NCI-H510A (cell line): ENCODE measurements at regions not wholly inside any gene's neighbourhood (a gene's known extent, or its start where the extent isn't known, plus 50 kb on each side); places are given as distances from the start of the nearest gene placed in this dataset.
"Not testable (repeated sequence)": the region's sequence is repeated elsewhere in the genome, so short reads cannot be mapped to it uniquely, and the experiment has no call there.

Source experiments
- DNase-seq: peaks from one replicate; lab custom pipeline; 2025; lab: John Stamatoyannopoulos, UW

GRCh38 chr15:46960581-46960980, 756.7 kb upstream of the SEMA6D start:
- no peak for DNase-seq

DNA sequence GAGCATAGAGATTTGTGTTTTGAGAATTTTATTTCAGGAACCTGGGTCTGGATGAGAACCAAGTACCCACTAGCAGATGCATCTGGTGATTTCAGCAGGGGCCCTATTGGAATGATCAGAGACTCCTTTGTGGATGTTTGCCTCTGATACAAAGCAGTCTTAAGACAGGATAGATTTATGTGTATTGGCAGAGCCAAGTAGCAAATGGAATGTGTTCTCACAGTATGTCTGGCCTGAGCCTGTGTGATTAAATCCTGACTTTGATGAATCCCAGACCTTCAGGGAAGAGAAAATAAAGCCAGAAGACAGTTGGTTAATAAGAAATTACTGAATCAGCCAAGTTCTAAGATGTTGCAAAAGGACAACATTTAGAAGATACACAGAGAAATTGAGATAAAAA, 755.5 kb upstream of the SEMA6D start:
- no peak for DNase-seq

DNA sequence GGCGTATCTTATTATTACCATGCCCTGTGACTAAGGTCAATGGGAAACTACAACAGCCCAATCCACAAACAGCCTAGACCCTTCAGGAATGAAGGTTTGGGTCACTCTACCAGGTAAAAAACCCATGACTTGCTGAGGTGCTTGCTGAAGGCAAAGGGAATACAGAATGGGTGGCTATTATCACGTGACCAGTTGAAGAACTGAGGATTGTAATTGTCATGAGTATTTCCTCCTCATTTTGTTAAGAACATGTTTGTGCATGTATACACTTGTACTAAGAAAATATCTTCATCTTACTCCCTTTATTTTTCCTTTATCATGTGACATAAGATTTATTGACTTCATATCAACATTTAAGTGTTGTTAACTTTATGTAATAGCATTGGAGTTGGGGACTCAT, 729.2 kb upstream of the SEMA6D start:
- not testable (repeated sequence) for DNase-seq

GRCh38 chr15:46996359-46996758, 720.9 kb upstream of the SEMA6D start:
- no peak for DNase-seq

GRCh38 chr15:46997501-46997900, 719.8 kb upstream of the SEMA6D start:
- no peak for DNase-seq

DNA sequence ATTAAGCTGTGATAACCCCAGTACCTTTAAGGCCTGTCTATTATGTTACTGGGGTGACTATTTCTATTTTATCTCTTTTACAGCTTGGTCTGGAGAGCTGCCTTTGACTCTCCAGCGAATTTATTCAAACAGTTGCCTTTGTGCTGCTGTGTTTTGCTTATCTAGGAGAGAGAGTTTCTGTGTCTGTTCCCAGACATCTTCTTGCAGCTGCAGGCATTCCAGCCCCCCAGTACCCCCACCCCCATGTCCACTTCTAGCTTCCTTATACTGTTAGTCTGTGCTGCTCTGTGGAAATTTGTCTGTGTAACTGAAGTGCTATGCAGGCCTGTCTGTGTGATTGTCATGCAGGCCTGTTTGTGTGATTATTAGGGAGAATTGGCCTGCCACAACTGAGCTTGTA, 713.7 kb upstream of the SEMA6D start:
- no peak for DNase-seq

- no peak for DNase-seq
These were observed 703.9 kb upstream of the SEMA6D start for GRCh38 chr15:47013446-47013845.

DNA sequence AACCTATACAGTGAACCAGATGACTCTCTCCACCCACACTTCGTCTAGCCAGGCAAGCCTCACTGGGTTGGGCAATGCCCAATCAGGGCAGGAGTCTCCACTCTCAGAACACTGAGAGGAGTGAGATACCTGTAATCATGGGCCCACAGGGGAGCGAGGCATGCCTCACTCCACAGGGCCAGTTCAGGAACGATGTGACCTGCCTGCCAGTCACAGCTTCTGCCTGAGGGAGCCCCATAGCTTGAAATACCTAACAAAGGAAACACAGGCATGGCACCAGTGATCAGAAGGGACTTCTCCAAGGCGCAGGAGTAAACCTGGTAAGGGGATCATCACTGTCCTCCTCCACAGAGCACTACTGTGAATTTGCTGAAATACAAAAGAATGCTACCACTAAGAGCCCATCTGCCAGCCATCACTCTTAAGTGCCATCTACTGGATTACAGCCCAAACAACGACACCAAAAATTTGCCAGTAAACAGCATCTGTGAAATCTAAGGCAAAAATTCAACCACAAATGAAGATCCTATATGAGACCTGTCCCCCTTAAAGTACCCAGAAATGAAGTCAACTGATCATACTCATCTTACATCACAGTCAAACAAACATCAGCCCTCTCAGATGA, 689.9 kb upstream of the SEMA6D start:
- no peak for DNase-seq

DNA sequence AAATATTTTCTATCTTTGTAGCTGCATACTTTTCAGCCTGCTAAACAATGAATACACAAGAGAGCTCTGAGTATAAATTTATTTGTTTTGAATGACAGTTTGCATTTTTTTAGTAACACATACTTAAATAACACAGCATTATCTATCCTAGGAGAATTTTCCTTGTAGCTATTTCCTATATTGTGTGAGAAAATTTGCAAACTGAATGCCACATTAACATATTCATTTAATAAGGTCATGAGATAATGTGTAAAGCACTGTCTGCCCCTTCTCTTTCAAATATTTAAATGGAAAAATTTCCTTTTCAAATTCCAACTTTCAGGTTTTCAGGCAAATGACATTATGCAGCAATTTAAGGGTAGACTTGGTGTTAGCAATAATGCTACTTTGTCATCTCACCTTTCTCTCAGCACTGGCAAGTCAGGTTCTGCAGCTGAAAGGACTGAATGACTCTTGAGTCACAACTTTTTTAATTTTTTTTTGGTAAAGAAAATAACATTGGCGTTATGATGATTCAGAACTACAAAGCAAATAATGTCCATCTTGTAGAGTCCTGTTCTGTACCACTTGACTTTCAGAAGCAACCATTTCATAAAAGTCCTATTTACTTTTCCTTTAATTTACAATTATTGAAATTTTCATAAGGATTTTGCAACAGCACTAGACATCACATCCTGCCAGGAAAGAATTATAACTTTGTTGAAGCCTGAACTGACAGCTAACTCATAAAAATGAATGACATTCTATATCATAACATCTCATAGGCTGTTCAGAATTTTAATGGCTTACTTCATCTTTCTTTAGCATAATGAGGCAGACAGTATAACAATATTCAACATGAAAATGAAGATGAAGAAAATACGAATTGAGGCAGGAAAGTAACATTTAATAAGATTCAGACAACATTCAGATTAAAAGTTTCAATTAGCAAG, 681.6 kb upstream of the SEMA6D start:
- no peak for DNase-seq

DNA sequence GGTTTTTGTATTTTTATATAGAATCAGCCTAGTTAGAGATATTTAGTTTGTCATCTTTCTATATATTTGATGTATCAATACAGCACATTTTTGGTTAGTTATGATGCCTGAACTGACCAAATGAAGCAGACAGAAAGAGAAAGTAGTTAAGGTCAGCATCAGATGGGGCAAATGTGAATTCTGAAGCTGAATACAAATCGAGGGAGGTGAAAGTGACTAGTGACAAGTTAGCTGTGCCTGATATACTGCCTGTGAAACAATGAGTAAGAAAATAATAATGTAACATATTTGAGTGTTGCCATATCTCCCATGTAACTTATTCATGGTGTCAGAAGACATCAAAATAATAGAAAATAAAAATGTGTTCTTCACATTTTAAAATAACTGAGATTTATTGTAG, 680.3 kb upstream of the SEMA6D start:
- DNase-seq = no peak

- no peak for DNase-seq
These were observed 678.1 kb upstream of the SEMA6D start for GRCh38 chr15:47039225-47039624.

DNA sequence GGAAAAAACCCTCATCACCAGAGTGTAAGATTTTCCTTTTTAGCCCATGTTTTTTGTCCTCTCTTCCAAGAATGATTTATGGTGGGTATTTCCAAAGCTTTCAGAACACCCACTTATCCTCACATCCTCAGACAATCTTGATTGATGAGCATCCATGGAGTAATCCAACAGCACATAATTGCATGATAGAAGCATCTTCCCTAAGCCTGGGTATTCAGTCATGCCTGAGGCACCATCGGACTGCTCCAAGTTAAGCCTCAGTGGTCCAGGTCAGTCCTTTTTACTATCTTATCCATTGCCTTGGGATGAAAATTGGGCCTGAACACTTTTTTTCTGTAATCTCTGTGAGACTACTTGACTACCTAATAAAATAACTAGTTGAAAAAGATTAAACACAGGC, 676.0 kb upstream of the SEMA6D start:
- DNase-seq = no peak

GRCh38 chr15:47047981-47048380, 669.3 kb upstream of the SEMA6D start:
- not testable (repeated sequence) for DNase-seq

- no peak for DNase-seq
These were observed 650.9 kb upstream of the SEMA6D start for GRCh38 chr15:47066392-47066791.

- DNase-seq = not testable (repeated sequence)
These were observed 639.5 kb upstream of the SEMA6D start for GRCh38 chr15:47077846-47078245.

GRCh38 chr15:47095833-47096232, 621.5 kb upstream of the SEMA6D start:
- DNase-seq = no peak

GRCh38 chr15:47098526-47098925, 618.8 kb upstream of the SEMA6D start:
- DNase-seq = not testable (repeated sequence)

DNA sequence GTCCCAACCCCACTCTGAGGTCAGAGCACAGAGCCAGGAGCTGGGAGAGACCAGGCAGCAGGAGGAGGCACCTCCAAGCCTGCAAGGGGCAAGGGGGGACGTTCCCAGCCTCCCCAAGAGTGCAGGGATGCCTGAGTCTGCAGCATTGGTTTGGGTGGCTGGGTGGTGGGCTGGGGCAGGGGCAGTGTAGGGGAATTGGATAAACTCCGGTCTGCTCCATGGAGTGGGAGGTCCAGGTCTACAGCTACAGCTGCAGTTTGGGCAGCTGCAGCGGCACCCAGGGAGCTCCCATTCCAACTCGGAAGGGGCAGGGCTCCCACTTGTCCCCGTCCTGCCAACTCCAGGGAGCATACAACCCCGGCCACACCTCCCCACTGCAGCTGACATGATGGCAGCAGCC, 617.5 kb upstream of the SEMA6D start:
- not testable (repeated sequence) for DNase-seq

- DNase-seq = not testable (repeated sequence)
These were observed 608.5 kb upstream of the SEMA6D start for GRCh38 chr15:47108800-47109199.

- DNase-seq = no peak
These were observed 600.6 kb upstream of the SEMA6D start for GRCh38 chr15:47116698-47117097.

DNA sequence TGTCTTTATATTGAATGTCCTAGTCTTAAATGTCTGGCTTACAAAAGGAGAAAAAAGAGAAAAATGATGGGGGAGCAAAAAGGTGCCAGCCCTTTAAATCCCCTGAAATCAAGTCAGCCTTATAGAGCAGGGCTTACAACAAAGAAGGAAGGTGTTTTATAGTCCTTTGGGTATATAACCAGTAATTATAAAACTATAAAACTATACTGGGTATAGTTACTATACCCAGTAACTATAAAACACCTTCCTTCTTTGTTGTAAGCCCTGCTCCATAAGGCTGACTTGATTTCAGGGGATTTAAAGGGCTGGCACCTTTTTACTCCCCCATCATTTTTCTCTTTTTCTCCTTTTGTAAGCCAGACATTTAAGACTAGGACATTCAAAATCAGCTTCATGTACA, 598.0 kb upstream of the SEMA6D start:
- no peak for DNase-seq

DNA sequence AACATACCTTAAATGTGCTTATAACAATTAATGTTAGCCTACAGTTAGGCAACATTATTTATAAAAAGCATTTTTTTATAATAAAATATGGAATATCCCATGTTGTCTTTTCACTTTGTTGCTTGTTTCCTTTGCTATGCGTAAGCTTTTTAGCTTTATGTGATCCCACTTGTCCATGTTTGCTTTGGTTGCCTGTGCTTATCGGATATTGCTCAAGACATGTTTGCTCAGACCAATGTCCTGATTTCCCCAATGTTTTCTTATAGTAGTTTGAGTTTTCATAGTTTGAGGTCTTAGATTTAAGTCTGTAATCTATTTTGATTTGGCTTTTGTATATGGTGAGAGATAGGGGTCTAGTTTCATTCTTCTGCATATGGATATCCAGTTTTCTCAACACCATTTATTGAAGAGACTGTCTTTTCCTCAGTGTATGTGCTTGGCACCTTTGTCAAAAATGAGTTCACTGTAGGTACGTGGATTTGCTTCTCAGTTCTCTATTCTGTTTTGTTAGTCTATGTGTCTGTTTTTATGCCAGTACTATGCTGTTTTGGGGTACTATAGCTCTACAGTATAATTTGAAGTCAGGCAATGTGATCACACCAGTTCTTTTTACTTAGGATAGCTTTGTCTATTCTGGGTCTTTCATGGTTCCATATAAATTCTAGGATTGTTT, 592.7 kb upstream of the SEMA6D start:
- DNase-seq = no peak

DNA sequence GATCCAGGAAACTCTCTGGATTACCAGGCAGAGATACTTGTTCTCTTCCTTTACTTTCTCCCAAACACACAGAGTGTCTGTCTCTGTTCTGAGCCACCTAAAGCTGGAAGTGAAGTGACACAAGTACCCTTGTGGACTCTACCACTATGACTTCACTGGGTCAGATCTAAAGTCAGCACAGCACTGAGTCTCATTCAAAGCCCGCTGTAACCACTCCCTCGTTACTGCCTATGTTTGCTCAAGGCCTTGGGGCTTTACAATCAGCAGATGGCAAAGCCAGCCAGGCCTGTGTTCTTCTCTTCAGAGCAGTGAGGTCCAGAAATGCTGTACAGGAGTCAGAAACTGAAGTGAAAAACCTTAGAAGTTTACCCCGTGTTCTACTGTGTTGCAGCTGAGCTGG, 588.3 kb upstream of the SEMA6D start:
- DNase-seq = no peak
